Stimulated activated CD8-positive, alpha-beta memory T cell treated with anti-CD3 and anti-CD28 coated beads, Interleukin-7, amount 100 ng/mL, for 4 hours (primary cell): ENCODE measurements at regions not wholly inside any gene's neighbourhood (a gene's known extent, or its start where the extent isn't known, plus 50 kb on each side); places are given as distances from the start of the nearest gene placed in this dataset.
"Not testable (repeated sequence)": the region's sequence is repeated elsewhere in the genome, so short reads cannot be mapped to it uniquely, and the experiment has no call there.

Experiments used
- DNase-seq, 2 donors: peaks; one replicate each; pipeline ENCODE4 v3.0.0-alpha.2; 2020; ENCODE audit warnings: low read depth in 2 of 2

DNA sequence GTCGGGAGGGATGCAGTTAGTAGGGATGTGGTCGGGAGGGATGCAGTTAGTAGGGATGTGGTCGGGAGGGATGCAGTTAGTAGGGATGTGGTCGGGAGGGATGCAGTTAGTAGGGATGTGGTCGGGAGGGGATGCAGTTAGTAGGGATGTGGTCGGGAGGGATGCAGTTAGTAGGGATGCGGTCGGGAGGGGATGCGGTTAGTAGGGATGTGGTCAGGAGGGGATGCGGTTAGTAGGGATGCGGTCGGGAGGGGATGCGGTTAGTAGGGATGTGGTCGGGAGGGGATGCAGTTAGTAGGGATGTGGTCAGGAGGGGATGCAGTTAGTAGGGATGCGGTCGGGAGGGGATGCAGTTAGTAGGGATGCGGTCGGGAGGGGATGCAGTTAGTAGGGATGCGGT, 96.2 kb downstream of the BDH1 start:
- DNase-seq = not testable (repeated sequence)

DNA sequence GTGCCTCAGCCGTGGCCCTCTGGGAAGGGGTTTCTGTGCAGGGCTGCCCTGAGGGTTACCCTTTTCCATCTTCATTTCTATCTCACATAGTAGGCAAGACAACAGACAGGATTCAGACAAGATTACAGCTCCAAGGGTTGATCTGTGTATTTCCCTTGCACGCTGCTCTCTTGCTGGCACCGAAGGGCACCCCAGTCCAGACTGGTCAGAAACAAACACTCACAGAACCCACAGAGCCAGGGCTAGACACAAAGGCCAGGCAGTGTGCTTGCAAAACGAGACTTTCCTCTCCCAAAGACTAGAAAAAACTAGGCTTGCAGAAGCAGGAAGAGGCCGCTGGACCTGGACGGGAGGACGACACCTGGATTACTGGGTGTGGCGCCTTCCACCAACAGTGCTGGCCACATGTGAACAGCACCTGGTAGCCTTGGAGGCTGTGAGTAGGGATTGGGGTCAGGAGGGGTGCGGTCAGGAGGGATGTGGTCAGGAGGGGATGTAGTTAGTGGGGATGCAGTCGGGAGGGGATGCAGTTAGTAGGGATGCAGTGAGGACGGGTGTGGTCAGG, 96.8 kb downstream of the BDH1 start:
- no peak for DNase-seq

DNA sequence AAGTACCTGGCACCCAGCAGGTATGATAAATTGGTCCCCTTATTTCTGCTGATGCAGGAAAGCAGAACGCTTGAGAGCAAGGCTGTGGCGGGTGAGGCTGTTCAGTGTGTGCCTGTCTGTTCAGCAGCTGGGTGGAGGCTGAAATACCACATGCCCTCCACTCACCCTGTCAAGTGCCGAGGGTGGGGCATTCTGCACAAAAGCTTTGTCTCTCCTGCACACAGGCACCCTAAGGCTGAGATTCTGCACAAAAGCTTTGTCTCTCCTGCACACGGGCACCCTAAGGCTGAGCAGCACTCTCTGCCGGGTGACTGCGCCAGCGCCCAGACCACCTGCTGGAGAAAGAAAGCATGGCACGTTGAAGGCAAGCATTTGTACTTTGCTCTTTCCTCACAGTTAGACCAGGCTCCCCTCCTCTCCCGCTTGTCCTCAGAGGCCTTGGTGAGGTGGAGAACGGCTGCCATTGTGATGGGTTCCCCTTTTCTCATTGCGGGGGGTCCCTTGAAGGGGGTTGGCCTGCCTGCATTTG, 97.5 kb downstream of the BDH1 start:
- no peak for DNase-seq

DNA sequence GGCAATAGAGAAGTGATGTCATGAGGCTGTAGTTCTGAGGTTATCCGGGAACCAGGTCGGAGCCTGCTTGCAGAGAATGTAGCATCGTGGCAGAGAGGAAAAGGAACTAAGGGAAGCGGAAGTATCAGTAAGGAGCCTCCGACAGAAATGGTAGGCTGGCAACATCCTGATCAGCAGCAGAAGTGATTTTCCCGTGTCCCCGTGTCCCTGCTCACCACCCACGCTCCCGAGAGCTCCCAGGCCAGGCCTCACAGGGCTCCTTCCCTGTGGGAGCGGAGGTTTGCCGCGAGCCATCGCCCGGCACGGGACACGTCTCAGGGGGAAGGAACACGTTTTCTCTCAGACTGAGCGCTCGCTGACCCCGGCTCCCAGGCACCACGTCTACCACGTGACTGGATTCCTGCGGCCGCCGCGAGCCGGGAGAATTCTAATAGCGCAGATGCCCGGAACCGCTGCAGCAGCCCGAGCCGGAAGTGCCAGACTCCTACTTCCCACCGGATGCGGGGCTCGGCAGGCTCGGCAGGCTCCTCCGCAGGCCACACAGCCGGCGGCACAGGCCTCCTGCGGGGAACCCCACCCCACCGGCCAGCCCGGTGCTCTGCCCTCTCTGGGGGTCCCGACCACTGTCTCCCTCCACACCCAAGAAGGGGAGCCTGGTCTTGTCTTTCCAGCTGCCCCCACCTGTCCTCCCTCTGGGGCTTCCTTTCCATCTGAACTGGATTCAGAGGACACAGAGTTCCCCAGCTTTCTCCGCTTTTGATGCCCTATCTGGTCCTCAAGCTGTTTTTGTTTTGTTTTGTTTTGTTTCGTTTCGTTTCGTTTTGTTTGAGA, 99.3 kb downstream of the BDH1 start:
- DNase-seq = peak; percentile 8 to 27

DNA sequence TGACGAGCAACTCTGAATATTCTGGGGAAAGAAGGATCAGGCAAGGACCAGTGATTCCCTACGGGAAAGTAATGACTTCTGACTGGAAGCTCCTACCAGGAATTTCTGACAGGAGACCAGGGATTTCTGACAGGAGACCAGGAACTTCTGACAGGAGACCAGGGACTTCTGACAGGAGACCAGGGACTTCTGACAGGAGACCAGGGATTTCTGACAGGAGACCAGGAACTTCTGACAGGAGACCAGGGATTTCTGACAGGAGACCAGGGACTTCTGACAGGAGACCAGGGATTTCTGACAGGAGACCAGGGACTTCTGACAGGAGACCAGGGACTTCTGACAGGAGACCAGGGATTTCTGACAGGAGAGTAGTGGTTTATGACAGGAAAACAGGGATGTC, 100.9 kb downstream of the BDH1 start:
- not testable (repeated sequence) for DNase-seq

DNA sequence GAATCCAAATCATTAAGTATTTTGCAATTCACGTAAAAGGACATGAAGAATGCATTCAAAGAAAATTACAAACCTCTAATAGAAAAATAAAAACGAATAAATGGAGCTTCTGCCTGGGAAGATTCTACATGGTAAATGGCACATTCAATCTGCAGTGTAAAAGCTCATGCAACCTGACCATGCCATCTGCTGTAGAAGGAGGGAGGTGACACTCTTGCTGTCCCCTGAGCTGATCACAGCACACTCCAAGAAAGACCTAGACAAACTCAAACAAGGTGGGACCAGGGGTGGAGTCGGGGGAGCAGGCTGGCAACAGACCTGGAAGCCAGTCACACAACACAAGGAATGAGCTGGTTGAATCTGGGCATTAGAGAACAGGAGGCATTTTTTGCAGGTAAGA, 101.8 kb downstream of the BDH1 start:
- DNase-seq = no peak

DNA sequence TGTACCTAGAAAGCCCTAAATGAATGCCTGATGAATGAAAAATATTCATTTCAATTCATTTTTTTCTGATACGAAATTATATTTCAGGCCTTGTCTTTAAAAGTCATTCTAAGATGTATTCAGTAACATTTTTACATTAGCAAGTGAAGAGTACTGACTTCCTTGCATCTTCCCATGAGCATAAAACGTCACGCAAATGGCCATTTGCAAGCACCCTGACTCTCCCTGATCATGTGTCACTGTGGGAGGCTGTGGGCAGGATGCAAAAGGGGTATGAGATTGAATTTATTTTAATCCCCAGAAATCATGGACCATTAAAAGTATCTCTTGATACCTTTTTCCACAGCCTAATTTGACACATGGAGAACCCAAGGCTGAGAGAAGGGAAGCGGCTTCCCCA, 105.0 kb downstream of the BDH1 start:
- no peak for DNase-seq

DNA sequence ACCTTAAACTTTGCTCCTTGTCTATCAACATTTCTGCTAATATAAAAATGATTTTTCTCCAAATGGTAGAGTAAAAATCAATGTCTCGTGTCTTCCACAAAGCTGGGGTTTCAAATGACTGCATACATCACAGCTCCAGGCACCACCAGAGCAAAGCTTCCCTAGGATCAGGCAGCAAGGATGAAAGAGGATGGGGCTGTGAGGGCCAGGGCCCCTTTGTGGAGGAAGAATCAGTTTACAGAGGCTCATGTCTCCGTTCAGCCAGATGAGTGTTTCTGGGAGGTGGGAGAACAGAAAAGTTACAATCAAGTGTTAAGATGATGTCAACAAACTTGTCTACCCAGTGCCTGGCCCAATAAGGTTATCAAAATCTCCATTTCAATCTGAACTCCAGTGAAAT, 105.5 kb downstream of the BDH1 start:
- no peak for DNase-seq

DNA sequence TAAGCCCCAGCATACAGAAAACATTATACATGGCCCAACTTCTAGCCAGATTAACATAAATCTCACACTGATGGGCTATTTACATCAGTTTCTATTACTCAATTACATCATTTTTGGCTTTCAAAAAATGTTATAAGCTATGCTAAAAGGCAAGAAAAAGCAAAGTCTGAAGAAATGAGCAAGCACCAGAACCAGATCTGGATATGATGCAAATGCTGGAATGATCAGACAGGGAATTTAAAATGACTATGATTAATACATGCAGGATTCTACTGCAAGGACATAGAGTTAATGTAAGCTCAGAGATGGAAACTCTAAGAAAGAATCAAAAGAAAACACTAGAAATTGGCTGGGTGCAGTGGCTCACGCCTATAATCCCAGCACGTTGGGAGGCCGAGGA, 106.6 kb downstream of the BDH1 start:
- DNase-seq = not testable (repeated sequence)

DNA sequence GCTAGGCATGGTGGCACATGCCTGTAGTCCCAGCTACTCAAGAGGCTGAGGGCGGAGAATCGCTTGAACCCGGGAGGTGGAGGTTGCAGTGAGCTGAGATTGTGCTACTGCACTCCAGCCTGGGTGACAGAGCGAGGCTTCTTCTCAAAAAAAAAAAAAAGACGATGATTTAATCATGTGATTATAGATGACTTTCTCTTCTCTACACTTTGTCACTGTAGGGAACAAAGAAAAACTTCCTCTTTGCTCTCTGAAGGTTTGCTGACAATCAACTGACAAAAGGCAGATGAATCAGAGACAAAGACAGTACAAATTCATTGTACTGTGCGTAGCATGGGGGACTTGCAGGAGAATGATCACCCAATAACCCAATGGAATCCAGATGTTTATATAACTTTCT, 108.0 kb downstream of the BDH1 start:
- not testable (repeated sequence) for DNase-seq

DNA sequence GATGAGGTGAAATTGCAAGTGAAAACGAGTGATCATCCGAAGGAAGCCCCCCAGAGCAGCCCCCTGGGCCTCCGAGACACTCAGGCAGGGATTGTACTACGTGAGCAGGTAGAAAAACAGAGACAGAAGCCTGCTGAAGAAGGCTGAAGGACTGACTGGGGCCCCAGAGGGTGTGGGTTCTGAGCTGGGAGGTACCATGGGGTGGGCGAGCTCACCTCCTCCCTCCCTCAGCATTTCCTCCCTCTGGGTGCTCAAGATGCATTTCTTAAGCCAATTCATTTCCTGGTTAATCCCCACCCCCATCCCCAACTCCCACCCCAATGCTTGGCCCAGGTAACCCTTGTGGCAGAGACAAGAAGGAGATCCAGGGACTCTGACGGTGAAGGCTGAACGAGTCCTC, 108.7 kb downstream of the BDH1 start:
- no peak for DNase-seq

DNA sequence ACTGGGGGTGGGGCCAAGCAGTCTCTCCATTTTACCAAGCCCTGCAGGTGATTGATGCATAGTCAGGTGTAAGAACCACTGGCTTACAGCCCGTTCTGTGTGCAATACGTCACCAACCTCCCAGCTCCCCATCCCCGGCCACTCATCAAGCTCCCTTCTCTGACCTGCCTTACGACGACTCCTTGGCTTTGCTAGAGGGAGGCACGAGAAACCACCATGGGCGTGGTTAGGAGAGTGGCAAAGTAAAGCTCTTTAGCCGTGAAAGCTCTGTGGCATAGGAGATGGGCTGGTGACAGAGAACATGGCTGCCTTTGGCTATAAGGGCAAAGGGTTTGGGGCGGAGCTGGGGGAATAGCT, 109.1 kb downstream of the BDH1 start:
- DNase-seq = no peak

DNA sequence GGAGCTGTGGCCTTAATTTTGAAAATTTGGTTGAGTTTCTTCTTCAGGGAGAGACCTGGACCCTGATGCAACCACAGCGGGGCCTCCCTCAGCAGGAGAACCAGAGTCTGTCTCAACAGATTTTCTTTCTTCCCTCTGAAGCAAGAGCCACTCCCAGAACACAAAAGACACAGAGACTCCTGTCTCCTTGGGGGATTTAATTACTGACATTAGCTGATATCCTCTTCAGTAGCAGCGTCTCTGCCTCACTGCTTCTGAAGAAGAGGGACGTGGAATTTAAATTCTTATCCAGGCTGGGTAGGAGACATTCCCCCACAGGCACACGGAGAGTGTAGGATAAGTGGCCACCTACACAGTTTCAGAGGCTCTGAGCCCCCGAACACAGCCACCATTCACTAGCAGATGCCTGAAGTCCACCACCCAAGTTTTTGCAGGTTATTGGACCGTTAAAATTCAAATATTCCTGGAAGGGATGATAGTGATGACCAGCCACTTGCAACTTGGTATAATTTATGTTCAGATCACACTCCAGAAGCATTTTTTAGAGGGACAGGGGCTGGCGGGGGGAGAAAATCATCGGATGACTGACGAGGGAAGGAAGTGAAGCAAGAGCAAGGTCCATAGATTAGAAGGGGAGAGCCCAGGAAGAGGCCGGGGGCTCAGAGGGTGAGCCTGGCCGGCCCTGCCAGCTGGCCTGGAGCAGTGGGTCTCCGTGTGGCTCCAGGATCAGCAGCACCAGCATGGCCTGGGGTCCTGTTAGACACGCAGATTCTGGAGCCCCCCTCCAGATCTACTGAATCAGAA, 109.7 kb downstream of the BDH1 start:
- DNase-seq = no peak

DNA sequence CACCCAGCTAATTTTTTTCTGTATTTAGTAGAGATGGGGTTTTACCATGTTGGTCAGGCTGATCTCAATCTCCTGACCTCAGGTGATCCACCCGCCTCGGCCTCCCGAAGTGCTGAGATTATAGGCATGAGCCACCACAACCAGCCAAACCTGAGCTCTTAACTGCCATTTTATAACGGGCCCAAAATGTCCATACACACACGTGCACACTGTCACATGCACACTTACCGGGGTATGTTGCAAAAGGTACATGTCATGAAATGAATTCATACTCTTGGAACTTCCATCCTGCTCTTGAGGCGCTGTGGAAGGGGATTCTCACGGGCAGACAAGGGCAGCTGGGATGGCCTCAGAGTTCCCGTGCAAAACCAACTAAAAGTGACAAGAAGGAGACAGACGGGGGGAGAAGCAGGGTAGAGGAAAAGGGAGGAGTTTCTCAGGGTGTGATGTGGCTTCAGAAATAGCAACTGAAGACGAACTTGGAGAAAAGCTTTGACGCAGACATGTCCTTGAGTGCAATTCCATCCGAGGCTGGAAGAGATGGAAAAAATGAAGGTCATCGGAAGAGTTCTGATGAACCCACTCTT, 110.9 kb downstream of the BDH1 start:
- no peak for DNase-seq

DNA sequence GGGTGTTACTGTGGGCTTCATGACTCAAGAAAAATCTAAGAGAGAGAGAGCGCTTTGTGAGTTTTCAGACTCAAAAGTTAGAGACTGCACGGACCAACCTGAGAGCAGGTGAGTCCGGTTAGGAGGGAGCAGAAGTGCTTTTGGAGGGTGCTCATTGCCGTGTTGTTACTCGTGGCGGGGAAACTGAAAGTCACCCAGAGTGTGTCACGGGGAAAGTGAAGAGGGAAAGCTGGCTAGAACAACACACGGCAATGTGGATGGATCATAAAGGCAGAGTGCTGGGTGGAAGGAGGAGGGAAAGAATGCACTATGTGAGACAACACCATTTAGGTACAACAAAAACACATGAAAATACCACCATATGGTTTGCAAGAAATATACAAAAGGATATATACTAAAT, 112.3 kb downstream of the BDH1 start:
- DNase-seq = no peak

DNA sequence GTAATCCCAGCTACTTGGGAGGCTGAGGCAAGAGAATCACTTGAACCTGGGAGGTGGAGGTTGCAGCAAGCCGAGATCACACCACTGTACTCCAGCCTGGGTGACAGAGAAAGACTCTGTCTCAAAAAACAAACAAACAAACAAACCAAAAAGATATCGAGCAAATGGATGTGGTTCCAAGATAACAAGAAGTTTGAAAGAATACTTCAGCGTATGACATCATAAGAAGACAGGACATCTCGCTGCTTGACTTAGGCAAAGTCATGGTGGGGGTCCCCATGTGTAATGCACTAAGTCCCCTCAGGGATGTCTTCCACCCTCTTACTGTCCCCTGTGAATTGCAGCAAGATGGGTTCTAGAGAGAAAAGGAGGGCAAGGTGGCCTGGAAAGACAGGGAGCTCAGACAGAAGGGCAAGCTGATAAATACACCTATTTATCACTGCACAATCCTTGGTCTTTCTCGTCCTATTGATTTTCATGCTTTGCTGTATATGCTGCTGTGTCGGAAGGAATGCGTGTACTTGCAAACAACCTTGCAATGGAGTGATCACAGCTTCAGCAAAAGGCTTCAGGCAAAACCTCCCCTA, 115.0 kb downstream of the BDH1 start:
- no peak for DNase-seq

DNA sequence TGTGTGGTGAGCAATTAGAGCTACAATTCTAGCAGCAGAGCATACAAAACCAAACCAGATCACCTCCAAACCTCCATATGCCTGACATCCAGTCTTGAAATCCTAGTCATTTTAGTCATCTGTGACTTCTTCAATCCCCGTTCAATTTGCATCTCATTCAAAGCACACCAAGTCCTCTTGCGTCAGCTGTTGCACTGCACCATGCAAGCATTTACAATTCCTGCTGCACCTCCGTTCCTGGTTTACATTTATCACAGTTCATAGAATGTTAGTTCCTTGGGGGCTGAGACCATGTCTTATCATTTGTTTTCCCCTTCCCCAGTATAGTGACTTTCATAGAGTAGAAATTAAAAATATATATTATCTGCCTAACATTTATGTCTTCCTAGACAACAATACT, 116.9 kb downstream of the BDH1 start:
- no peak for DNase-seq

DNA sequence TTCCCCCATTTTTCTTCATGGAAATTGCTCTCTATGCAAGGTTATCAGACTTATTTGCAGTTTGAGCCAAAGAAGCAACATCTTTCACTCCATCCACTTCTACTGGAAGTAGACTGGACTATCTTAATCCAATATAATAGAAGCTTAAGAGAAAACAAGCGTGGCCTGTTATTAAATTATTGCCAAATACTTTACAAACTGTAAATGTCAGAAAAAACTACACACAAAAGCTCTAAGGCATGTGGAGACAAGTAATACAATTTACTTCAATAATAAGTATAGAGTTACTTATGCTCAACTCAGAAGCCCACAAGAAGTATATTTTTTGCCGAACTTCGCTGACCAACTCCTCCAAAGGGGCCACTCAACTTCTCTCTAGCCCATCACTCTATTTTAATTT, 120.3 kb downstream of the BDH1 start:
- DNase-seq = no peak

DNA sequence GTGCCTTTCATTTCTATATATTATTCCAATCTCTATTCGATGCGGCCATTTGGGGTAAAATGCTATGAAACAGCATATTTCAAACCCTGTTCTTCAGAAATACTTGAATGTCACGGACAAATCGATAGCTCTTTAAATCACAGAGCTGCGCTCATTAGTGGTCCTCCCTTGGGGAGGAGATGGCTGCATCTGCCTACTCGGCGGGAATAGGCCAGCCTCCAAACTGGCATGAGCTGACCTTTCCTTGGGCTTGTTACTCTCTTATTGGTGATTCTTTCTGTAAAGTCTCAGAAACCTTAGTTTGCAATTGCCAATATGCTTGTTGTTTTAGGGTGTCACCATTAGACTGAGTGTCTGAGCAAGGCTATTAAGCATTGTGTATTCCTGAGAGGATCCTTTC, 120.9 kb downstream of the BDH1 start:
- no peak for DNase-seq

DNA sequence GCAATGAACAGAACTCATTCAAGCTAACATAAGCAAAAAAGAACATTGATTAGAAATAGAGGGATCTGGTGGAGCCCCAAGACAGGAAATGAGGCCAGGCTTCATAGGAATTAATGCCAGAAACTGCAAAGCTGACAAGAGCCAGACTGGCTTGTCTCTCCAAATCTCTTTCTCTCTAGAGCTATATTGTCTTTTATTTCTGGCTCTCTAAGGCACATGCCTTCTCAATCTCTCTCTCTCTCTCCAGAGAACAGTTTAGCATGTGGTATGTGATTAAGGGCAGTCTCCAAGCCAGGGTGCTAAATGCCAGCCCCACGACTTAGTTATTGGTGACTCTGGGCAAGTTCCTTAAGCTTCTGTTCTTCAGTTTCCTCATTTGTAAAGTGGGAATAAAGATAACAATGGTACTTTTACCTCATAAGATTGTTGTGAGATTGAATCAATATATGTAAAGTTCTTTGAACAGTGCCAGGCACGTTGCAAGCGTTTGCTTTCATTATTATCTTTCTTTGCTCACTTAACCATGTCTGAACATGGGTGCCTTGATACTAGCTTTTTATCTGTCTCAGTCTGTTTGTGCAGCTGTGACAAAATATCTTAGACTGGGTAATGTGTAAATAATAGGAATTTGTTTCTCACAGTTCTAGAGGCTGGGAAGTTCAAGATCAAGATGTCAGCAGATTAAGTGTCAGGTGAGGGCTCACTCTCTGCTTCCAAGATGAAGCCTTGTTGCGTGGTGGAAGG, 123.2 kb downstream of the BDH1 start:
- no peak for DNase-seq

DNA sequence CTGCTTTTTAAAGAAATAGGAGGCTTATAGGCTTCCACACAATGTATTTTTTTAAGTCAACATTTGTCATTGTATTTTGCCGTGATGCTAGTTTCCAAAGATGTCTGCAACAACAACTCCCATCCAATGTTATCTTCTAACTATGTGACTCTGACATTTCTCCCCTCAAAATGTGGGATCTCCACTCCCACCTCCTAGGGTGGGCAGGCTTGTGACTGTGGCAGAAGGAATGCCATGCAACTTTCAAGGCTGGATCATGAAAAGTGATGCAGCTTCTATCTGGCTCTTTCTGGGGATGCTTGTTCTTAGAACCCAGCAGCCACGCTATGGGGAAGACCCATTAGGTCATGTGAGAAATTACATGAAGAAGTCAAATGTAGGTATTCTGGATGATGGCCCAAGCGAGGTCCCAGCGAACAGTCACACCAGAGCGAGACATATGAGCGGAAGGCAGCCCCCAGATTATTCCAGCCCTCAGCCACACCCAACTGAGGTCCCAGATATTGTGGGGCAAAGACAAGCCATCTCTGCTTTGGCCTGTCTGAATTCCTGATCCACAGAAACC, 124.3 kb downstream of the BDH1 start:
- no peak for DNase-seq
